ENCODE measurements at regions not wholly inside any gene's neighbourhood (a gene's known extent, or its start where the extent isn't known, plus 50 kb on each side); places are given as distances from the start of the nearest gene placed in this dataset.

GRCh38 chr16:13333336-13333735 lies 431.9 kb downstream of the SHISA9 start:
- no peak for FAIRE-seq
- no peak overlapping the region for H3K9ac ChIP-seq (replicated peaks; ENCODE audit: extremely low read depth, insufficient read depth, low read length)
- no peaks in the 10 kb centered on the region for H3K27me3 ChIP-seq (ENCODE audit: control insufficient read depth in 2 of 2, insufficient read depth in 2 of 2, low read length in 2 of 2)
- no peaks in the 10 kb centered on the region for H3K36me3 ChIP-seq (ENCODE audit: control insufficient read depth in 2 of 2, extremely low read depth in 1 of 2, insufficient read depth in 2 of 2, low read length in 2 of 2)
- dilution Hi-C loops (cut with MboI; ENCODE audit: extremely low pct_ligation_motif_present, low sequenced_read_pairs), result no loop called here
- no peaks in the 10 kb centered on the region for H3K79me2 ChIP-seq (ENCODE audit: control insufficient read depth, insufficient read depth, low read length)
- H2AFZ ChIP-seq (ENCODE audit: low read depth, low read length), result no peak overlapping the region
- intact Hi-C loops (cut with micrococcal nuclease), result no loop called here
- no peak overlapping the region for H3K4me2 ChIP-seq (ENCODE audit: insufficient read depth, low read length)
- ChIA-PET POLR2A (no interaction called here), CTCF (no interaction called here)
- H4K20me1 ChIP-seq (replicated peaks; ENCODE audit: control insufficient read depth, extremely low read depth, insufficient read depth, low read length), result no peaks in the 10 kb centered on the region
- H3K9me3 ChIP-seq (replicated peaks; ENCODE audit: control insufficient read depth, insufficient read depth, low read length), result peaks cover 4% of the 10 kb centered on the region
- no peak for TF ChIP-seq MYC (IDR thresholded peaks at IDR 0.05; ENCODE audit: low read depth, low read length)
- H3K9me1 ChIP-seq (replicated peaks; ENCODE audit: control insufficient read depth, extremely low read depth, insufficient read depth, low read length), result no peaks in the 10 kb centered on the region
- BruUV-seq (replicated peaks), result no TSS peak
- DNase-seq (ENCODE audit: low read depth, low spot score), result no peak
- H3K4me1 ChIP-seq (ENCODE audit: control insufficient read depth, extremely low read depth, insufficient read depth, low read length), result no peaks in the 10 kb centered on the region
- no peak overlapping the region for H3K27ac ChIP-seq (ENCODE audit: insufficient read depth, low read depth, low read length)
- no peak overlapping the region for H3K4me3 ChIP-seq (replicated peaks in 1 of 3; ENCODE audit: insufficient read depth in 1 of 3, low read depth in 1 of 3, low read length in 3 of 3)

- Histone ChIP-seq H3K4me3 (replicated peaks in 1 of 3; ENCODE audit: insufficient read depth in 1 of 3, low read depth in 1 of 3, low read length in 3 of 3) (no peak overlapping the region), H2AFZ (ENCODE audit: low read depth, low read length) (no peak overlapping the region), H3K9me1 (replicated peaks; ENCODE audit: control insufficient read depth, extremely low read depth, insufficient read depth, low read length) (no peaks in the 10 kb centered on the region), H3K9ac (replicated peaks; ENCODE audit: extremely low read depth, insufficient read depth, low read length) (no peak overlapping the region), H3K27me3 (ENCODE audit: control insufficient read depth in 2 of 2, insufficient read depth in 2 of 2, low read length in 2 of 2) (no peaks in the 10 kb centered on the region), H4K20me1 (replicated peaks; ENCODE audit: control insufficient read depth, extremely low read depth, insufficient read depth, low read length) (no peaks in the 10 kb centered on the region), H3K4me2 (ENCODE audit: insufficient read depth, low read length) (no peak overlapping the region), H3K36me3 (ENCODE audit: control insufficient read depth in 2 of 2, extremely low read depth in 1 of 2, insufficient read depth in 2 of 2, low read length in 2 of 2) (no peaks in the 10 kb centered on the region), H3K4me1 (ENCODE audit: control insufficient read depth, extremely low read depth, insufficient read depth, low read length) (no peaks in the 10 kb centered on the region), H3K27ac (ENCODE audit: insufficient read depth, low read depth, low read length) (no peak overlapping the region), H3K79me2 (ENCODE audit: control insufficient read depth, insufficient read depth, low read length) (no peaks in the 10 kb centered on the region), H3K9me3 (replicated peaks; ENCODE audit: control insufficient read depth, insufficient read depth, low read length) (peaks cover 5% of the 10 kb centered on the region)
- intact Hi-C loops (cut with micrococcal nuclease), result no loop called here
- dilution Hi-C loops (cut with MboI; ENCODE audit: extremely low pct_ligation_motif_present, low sequenced_read_pairs), result no loop called here
- no TSS peak for BruUV-seq (replicated peaks)
- DNase-seq (ENCODE audit: low read depth, low spot score) (no peak), FAIRE-seq (no peak)
- TF ChIP-seq, protein P1, sequence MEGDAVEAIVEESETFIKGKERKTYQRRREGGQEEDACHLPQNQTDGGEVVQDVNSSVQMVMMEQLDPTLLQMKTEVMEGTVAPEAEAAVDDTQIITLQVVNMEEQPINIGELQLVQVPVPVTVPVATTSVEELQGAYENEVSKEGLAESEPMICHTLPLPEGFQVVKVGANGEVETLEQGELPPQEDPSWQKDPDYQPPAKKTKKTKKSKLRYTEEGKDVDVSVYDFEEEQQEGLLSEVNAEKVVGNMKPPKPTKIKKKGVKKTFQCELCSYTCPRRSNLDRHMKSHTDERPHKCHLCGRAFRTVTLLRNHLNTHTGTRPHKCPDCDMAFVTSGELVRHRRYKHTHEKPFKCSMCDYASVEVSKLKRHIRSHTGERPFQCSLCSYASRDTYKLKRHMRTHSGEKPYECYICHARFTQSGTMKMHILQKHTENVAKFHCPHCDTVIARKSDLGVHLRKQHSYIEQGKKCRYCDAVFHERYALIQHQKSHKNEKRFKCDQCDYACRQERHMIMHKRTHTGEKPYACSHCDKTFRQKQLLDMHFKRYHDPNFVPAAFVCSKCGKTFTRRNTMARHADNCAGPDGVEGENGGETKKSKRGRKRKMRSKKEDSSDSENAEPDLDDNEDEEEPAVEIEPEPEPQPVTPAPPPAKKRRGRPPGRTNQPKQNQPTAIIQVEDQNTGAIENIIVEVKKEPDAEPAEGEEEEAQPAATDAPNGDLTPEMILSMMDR (IDR thresholded peaks at IDR 0.05; ENCODE audit: extremely low read depth in 1 of 2, insufficient read depth in 1 of 2, low read depth in 1 of 2, low read length in 2 of 2), result no peak
- TF ChIP-seq MAX (IDR thresholded peaks at IDR 0.05; ENCODE audit: insufficient read depth, insufficient read length) (no peak), GATA2 (IDR thresholded peaks at IDR 0.05; ENCODE audit: insufficient read depth, insufficient read length, low read depth, low read length) (no peak), FOS (IDR thresholded peaks at IDR 0.05; ENCODE audit: borderline replicate concordance, insufficient read depth, low read length) (no peak), EZH2 (IDR thresholded peaks at IDR 0.05; ENCODE audit: borderline replicate concordance, low read depth, low read length, severe bottlenecking) (no peak), MYC (IDR thresholded peaks at IDR 0.05; ENCODE audit: low read depth, low read length) (no peak), POLR2A (IDR thresholded peaks at IDR 0.05; ENCODE audit: low read depth, low read length) (no peak), POLR2AphosphoS5 (IDR thresholded peaks at IDR 0.05; ENCODE audit: insufficient read depth, low read depth, low read length) (no peak), JUN (IDR thresholded peaks at IDR 0.05; ENCODE audit: borderline replicate concordance, insufficient read depth, insufficient read length, low read depth) (no peak)
- ChIA-PET POLR2A (no interaction called here), CTCF (no interaction called here)
Measured at GRCh38 chr16:13335879-13336278, 434.5 kb downstream of the SHISA9 start.

Measured in endothelial cell of umbilical vein (primary cell).